IMR-90 (cell line): ENCODE measurements at regions not wholly inside any gene's neighbourhood (a gene's known extent, or its start where the extent isn't known, plus 50 kb on each side); places are given as distances from the start of the nearest gene placed in this dataset.

Source experiments
- ATAC-seq: fragments of 200-7000 bp; cut with Tn5 transposase; 2 replicates; pipeline ENCODE4 v1.9.1; 2020; ENCODE audit warnings: low read depth, mild to moderate bottlenecking, moderate library complexity
- BruUV-seq: library from RNA; stranded (reverse); fragments of 400-500 nt; replicated peaks from 2 replicates; lab custom pipeline; 2021; lab: Mats Ljungman, UMichigan
- CTCF ChIA-PET: fragments of 300-600 bp; formaldehyde crosslinking; extraction: SDS; loops from one replicate; lab custom pipeline; 2021; ENCODE audit warnings: antibody characterized with exemption; lab: Yijun Ruan, JAX
- POLR2A ChIA-PET: fragments of 300-600 bp; sonication (Branson Sonifier 250); formaldehyde crosslinking; loops from one replicate; lab custom pipeline; 2022; ENCODE audit warnings: antibody characterized with exemption; ENCODE audit not compliant: unreplicated experiment; lab: Charles Lee
- DNase-seq: peaks from one replicate; pipeline ENCODE4 v3.0.0; 2013
- H2AFZ ChIP-seq: replicated peaks from 2 replicates; pipeline ENCODE3; 2013; ENCODE audit warnings: low read length, mild to moderate bottlenecking; ENCODE audit not compliant: poor library complexity
- H2AK5ac ChIP-seq: 2 replicates; pipeline ENCODE4 v1.6.1; 2013; ENCODE audit warnings: low read depth, low read length, inconsistent platforms
- H2AK9ac ChIP-seq: replicated peaks from 2 replicates; pipeline ENCODE3; 2013; ENCODE audit warnings: mild to moderate bottlenecking, low read depth, low read length, moderate library complexity; ENCODE audit not compliant: poor library complexity
- H2BK120ac ChIP-seq: 2 replicates; pipeline ENCODE4 v1.6.1; 2013; ENCODE audit warnings: low read depth, low read length, inconsistent platforms
- H2BK15ac ChIP-seq: 3 replicates; pipeline ENCODE4 v1.6.1; 2013; ENCODE audit warnings: low read depth, low read length, inconsistent platforms
- H2BK20ac ChIP-seq: 2 replicates; pipeline ENCODE4 v1.6.1; 2013; ENCODE audit warnings: low read depth, mild to moderate bottlenecking, inconsistent platforms, low read length, moderate library complexity
- H2BK5ac ChIP-seq: 2 replicates; pipeline ENCODE4 v1.6.1; 2013; ENCODE audit warnings: mild to moderate bottlenecking, low read depth, low read length, inconsistent platforms; ENCODE audit not compliant: poor library complexity, severe bottlenecking
- H3K14ac ChIP-seq: replicated peaks from 2 replicates; pipeline ENCODE4 v1.6.1; 2013; ENCODE audit warnings: low read depth, low read length, inconsistent platforms
- H3K18ac ChIP-seq: 2 replicates; pipeline ENCODE4 v1.6.1; 2013; ENCODE audit warnings: low read depth, low read length, control low read depth
- H3K23ac ChIP-seq: 2 replicates; pipeline ENCODE4 v1.6.1; 2013; ENCODE audit warnings: low read depth, low read length, inconsistent platforms
- H3K27ac ChIP-seq: 2 replicates; pipeline ENCODE4 v1.5.1; 2013; ENCODE audit warnings: mild to moderate bottlenecking, control low read depth, low read length; ENCODE audit not compliant: insufficient read depth
- H3K27me3 ChIP-seq: 2 replicates; pipeline ENCODE4 v1.6.1; 2013; ENCODE audit warnings: low read length; ENCODE audit not compliant: control insufficient read depth, insufficient read depth
- H3K36me3 ChIP-seq: 2 replicates; pipeline ENCODE4 v1.6.1; 2013; ENCODE audit warnings: low read length, mixed read lengths; ENCODE audit not compliant: control insufficient read depth, insufficient read depth
- H3K4ac ChIP-seq: 2 replicates; pipeline ENCODE4 v1.6.1; 2013; ENCODE audit warnings: low read depth, low read length, inconsistent platforms
- H3K4me1 ChIP-seq: 2 replicates; pipeline ENCODE4 v1.6.1; 2013; ENCODE audit warnings: low read length, mixed read lengths; ENCODE audit not compliant: control insufficient read depth, insufficient read depth
- H3K4me2 ChIP-seq: 2 replicates; pipeline ENCODE4 v1.6.1; 2013; ENCODE audit warnings: low read depth, mild to moderate bottlenecking, control low read depth, low read length, moderate library complexity
- H3K4me3 ChIP-seq: 2 replicates; pipeline ENCODE4 v1.5.1; 2013; ENCODE audit warnings: low read depth, mild to moderate bottlenecking, control low read depth, low read length, moderate library complexity; ENCODE audit not compliant: insufficient read depth
- H3K56ac ChIP-seq: 2 replicates; pipeline ENCODE4 v1.6.1; 2013; ENCODE audit warnings: low read length, inconsistent platforms; ENCODE audit not compliant: insufficient read depth; ENCODE audit errors: extremely low read depth
- H3K79me1 ChIP-seq, 2 experiments: 2 replicates each; pipeline ENCODE4 v1.6.1; 2013; ENCODE audit warnings: low read length in 2 of 2, inconsistent platforms in 1 of 2, low read depth in 1 of 2
- H3K9ac ChIP-seq: 2 replicates; pipeline ENCODE4 v1.6.1; 2013; ENCODE audit warnings: low read depth, low read length, control low read depth
- H3K9me1 ChIP-seq: 2 replicates; pipeline ENCODE4 v1.6.1; 2013; ENCODE audit warnings: low read length, inconsistent platforms; ENCODE audit not compliant: insufficient read depth
- H3K9me3 ChIP-seq: 2 replicates; pipeline ENCODE4 v1.6.1; 2013; ENCODE audit warnings: low read length; ENCODE audit not compliant: control insufficient read depth, insufficient read depth
- H4K20me1 ChIP-seq: 2 replicates; pipeline ENCODE4 v1.6.1; 2013; ENCODE audit warnings: low read length, inconsistent platforms; ENCODE audit not compliant: insufficient read depth
- H4K5ac ChIP-seq: 2 replicates; pipeline ENCODE4 v1.6.1; 2013; ENCODE audit warnings: mild to moderate bottlenecking, low read depth, low read length, control low read depth
- H4K8ac ChIP-seq, 2 experiments: 2 replicates each; pipeline ENCODE4 v1.6.1; 2013; ENCODE audit warnings: low read depth in 2 of 2, low read length in 2 of 2, control low read depth in 1 of 2, inconsistent platforms in 1 of 2
- H4K91ac ChIP-seq: 2 replicates; pipeline ENCODE4 v1.6.1; 2013; ENCODE audit warnings: low read depth, low read length, inconsistent platforms; ENCODE audit not compliant: insufficient read depth
- BHLHE40 ChIP-seq: fragments of 150-350 bp; IDR thresholded peaks from 2 replicates; pipeline ENCODE4 v1.6.1; 2016; ENCODE audit warnings: mild to moderate bottlenecking, low read depth, low read length
- CEBPB ChIP-seq: IDR thresholded peaks from 2 replicates; pipeline ENCODE4 v1.6.1; 2012; ENCODE audit warnings: low read depth, low read length, improper control_type of control experiment
- CHD1 ChIP-seq: IDR thresholded peaks from 2 replicates; pipeline ENCODE4 v1.6.1; 2012; ENCODE audit warnings: low read depth, low read length, improper control_type of control experiment
- FOS ChIP-seq: fragments of 150-350 bp; IDR thresholded peaks from 2 replicates; pipeline ENCODE4 v1.6.1; 2016; ENCODE audit warnings: low read depth, low read length
- MAFK ChIP-seq: IDR thresholded peaks from 2 replicates; pipeline ENCODE4 v1.6.1; 2012; ENCODE audit warnings: low read depth, low read length, improper control_type of control experiment
- MAZ ChIP-seq: IDR thresholded peaks from 2 replicates; pipeline ENCODE4 v1.6.1; 2012; ENCODE audit warnings: low read depth, mild to moderate bottlenecking, low read length, improper control_type of control experiment, moderate library complexity, borderline replicate concordance
- MXI1 ChIP-seq: IDR thresholded peaks from 2 replicates; pipeline ENCODE4 v1.6.1; 2012; ENCODE audit warnings: low read depth, mild to moderate bottlenecking, low read length, moderate library complexity, borderline replicate concordance
- NFE2L2 ChIP-seq: fragments of 150-350 bp; IDR thresholded peaks from 2 replicates; pipeline ENCODE4 v1.6.1; 2016; ENCODE audit warnings: low read depth, mild to moderate bottlenecking, low read length
- POLR2A ChIP-seq: IDR thresholded peaks from 2 replicates; pipeline ENCODE4 v1.6.1; 2012; ENCODE audit warnings: mild to moderate bottlenecking, low read depth, low read length
- RAD21 ChIP-seq: IDR thresholded peaks from 2 replicates; pipeline ENCODE4 v1.6.1; 2012; ENCODE audit warnings: low read length, improper control_type of control experiment
- RCOR1 ChIP-seq: IDR thresholded peaks from 2 replicates; pipeline ENCODE4 v1.6.1; 2012; ENCODE audit warnings: mild to moderate bottlenecking, low read length, improper control_type of control experiment; ENCODE audit not compliant: insufficient replicate concordance
- RFX5 ChIP-seq: IDR thresholded peaks from 2 replicates; pipeline ENCODE4 v1.8.0; 2012; ENCODE audit warnings: low read depth, mild to moderate bottlenecking, low read length, moderate library complexity
- SMC3 ChIP-seq: fragments of 150-350 bp; IDR thresholded peaks from 2 replicates; pipeline ENCODE4 v1.6.1; 2016; ENCODE audit warnings: low read depth, mild to moderate bottlenecking, antibody characterized with exemption, low read length, moderate library complexity
- USF2 ChIP-seq: fragments of 150-350 bp; IDR thresholded peaks from 2 replicates; pipeline ENCODE4 v1.6.1; 2017; ENCODE audit warnings: mild to moderate bottlenecking, antibody characterized with exemption, low read length, low read depth
- dilution Hi-C: fragments of 300-500 bp; cut with HindIII; formaldehyde crosslinking; loops from one replicate; pipeline ENCODE4 v1.14.3; 2018; ENCODE audit warnings: low sequenced_read_pairs; ENCODE audit not compliant: unreplicated experiment
- in situ Hi-C: fragments of 300-500 bp; cut with MboI; formaldehyde crosslinking; loops from 3 replicates; pipeline ENCODE4 v1.14.3; 2019; ENCODE audit warnings: low sequenced_read_pairs, inconsistent platforms, mixed read lengths
- intact Hi-C: fragments of 100-400 bp; cut with micrococcal nuclease; formaldehyde crosslinking; loops from 2 replicates; pipeline ENCODE4 v1.10.0; 2022
- TF ChIP-seq, protein P1 (sequence below): fragments of 150-350 bp; IDR thresholded peaks from 2 replicates; pipeline ENCODE4 v1.6.1; 2016; ENCODE audit warnings: low read depth, mild to moderate bottlenecking, low read length, moderate library complexity, borderline replicate concordance
- TF ChIP-seq, protein P2 (sequence below): conservative IDR thresholded peaks from 2 replicates; pipeline ENCODE4 v1.5.1; 2012; ENCODE audit warnings: mild to moderate bottlenecking, low read depth, low read length, improper control_type of control experiment

DNA sequence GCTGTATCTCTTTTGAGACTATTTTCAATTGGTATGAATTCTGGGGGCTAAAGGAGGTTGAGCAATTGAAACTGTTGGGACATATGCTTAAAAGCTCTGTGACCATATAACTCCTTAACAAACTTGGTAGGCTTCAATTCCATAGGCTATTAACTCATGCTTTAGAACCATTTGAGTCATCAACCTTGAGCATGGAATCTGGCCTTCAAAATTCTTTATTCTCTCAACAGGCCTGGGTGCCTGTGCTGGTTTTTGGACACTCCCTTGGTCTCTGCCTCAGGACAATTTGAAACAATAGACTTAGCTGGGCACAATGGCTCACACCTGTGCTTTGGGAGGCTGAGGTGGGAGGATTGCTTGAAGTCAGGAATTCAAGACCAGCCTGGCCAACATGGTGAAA, 61.4 kb upstream of the EPB41L4A start:
- Histone ChIP-seq H2AFZ (no peak overlapping the region), H3K4me2 (no peak overlapping the region), H3K14ac (no peak overlapping the region), H3K27me3 (no peaks in the 10 kb centered on the region; the same call in 1 of the 2 replicates), H4K8ac (no peak overlapping the region), H3K27ac (no peak overlapping the region), H2BK120ac (no peak overlapping the region), H3K4ac (no peak overlapping the region), H2AK5ac (no peak overlapping the region), H3K9me3 (no peaks in the 10 kb centered on the region), H3K18ac (no peak overlapping the region), H3K4me3 (no peak overlapping the region), H3K9ac (no peak overlapping the region), H3K9me1 (no peaks in the 10 kb centered on the region), H4K5ac (no peak overlapping the region), H3K36me3 (no peaks in the 10 kb centered on the region), H2BK15ac (no peak overlapping the region), H2AK9ac (no peak overlapping the region), H4K20me1 (no peaks in the 10 kb centered on the region), H4K91ac (no peak overlapping the region), H2BK20ac (no peak overlapping the region), H3K23ac (no peak overlapping the region), H3K4me1 (no peaks in the 10 kb centered on the region), H2BK5ac (no peak overlapping the region), H3K56ac (no peak overlapping the region), H3K79me1 (no peaks in the 10 kb centered on the region)
- intact Hi-C loops (no loop called here), in situ Hi-C loops (no loop called here), dilution Hi-C loops (no loop called here)
- no TSS peak for BruUV-seq
- DNase-seq (no peak), ATAC-seq (no peak)
- TF ChIP-seq, protein P1, sequence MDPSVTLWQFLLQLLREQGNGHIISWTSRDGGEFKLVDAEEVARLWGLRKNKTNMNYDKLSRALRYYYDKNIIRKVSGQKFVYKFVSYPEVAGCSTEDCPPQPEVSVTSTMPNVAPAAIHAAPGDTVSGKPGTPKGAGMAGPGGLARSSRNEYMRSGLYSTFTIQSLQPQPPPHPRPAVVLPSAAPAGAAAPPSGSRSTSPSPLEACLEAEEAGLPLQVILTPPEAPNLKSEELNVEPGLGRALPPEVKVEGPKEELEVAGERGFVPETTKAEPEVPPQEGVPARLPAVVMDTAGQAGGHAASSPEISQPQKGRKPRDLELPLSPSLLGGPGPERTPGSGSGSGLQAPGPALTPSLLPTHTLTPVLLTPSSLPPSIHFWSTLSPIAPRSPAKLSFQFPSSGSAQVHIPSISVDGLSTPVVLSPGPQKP: no peak
- TF ChIP-seq MAZ (no peak), POLR2A (no peak), MAFK (no peak), NFE2L2 (no peak), CHD1 (no peak), RCOR1 (no peak), FOS (no peak), USF2 (no peak), SMC3 (no peak), RFX5 (no peak), MXI1 (no peak), BHLHE40 (no peak), CEBPB (no peak), RAD21 (no peak)
- TF ChIP-seq, protein P2, sequence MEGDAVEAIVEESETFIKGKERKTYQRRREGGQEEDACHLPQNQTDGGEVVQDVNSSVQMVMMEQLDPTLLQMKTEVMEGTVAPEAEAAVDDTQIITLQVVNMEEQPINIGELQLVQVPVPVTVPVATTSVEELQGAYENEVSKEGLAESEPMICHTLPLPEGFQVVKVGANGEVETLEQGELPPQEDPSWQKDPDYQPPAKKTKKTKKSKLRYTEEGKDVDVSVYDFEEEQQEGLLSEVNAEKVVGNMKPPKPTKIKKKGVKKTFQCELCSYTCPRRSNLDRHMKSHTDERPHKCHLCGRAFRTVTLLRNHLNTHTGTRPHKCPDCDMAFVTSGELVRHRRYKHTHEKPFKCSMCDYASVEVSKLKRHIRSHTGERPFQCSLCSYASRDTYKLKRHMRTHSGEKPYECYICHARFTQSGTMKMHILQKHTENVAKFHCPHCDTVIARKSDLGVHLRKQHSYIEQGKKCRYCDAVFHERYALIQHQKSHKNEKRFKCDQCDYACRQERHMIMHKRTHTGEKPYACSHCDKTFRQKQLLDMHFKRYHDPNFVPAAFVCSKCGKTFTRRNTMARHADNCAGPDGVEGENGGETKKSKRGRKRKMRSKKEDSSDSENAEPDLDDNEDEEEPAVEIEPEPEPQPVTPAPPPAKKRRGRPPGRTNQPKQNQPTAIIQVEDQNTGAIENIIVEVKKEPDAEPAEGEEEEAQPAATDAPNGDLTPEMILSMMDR: no peak
- CTCF ChIA-PET: no interaction called here
- POLR2A ChIA-PET: no interaction called here
